HEK293 (cell line): ENCODE measurements at regions not wholly inside any gene's neighbourhood (a gene's known extent, or its start where the extent isn't known, plus 50 kb on each side); places are given as distances from the start of the nearest gene placed in this dataset.

Experiments used
- CTCF ChIA-PET: fragments of 350-600 bp; formaldehyde crosslinking; extraction: SDS; loops from one replicate; lab custom pipeline; 2021; ENCODE audit warnings: antibody characterized with exemption; lab: Yijun Ruan, JAX
- POLR2A ChIA-PET: fragments of 300-600 bp; formaldehyde crosslinking; extraction: SDS; loops from one replicate; lab custom pipeline; 2020; ENCODE audit warnings: antibody characterized with exemption, inconsistent platforms; lab: Yijun Ruan, JAX
- H3K27ac ChIP-seq: fragments of 200-500 bp; sonication (Bioruptor generic); 2 replicates; pipeline ENCODE4 v1.5.1; 2014; ENCODE audit warnings: low read depth, low read length, control low read depth, inconsistent platforms; ENCODE audit errors: extremely low read depth
- H3K36me3 ChIP-seq, 2 experiments: fragments of 200-500 bp in 1 of 2; sonication (Bioruptor generic) in 1 of 2; 1 replicate in 1 of 2; 2 replicates in 1 of 2; pipeline ENCODE4 v1.5.1; 2014 to 2017; ENCODE audit warnings: inconsistent platforms in 2 of 2, low read length in 2 of 2; ENCODE audit not compliant: control insufficient read depth in 2 of 2, insufficient read depth in 1 of 2
- H3K4me1 ChIP-seq: fragments of 200-500 bp; sonication (Bioruptor generic); 2 replicates; pipeline ENCODE4 v1.5.1; 2014; ENCODE audit warnings: mild to moderate bottlenecking, low read length, inconsistent platforms; ENCODE audit not compliant: control insufficient read depth, insufficient read depth
- H3K4me3 ChIP-seq: 2 replicates; pipeline ENCODE4 v1.5.1; 2011; ENCODE audit warnings: low read depth, mild to moderate bottlenecking, control low read depth, low read length, moderate library complexity
- H3K9me3 ChIP-seq: fragments of 200-500 bp; sonication (Bioruptor generic); 2 replicates; pipeline ENCODE4 v1.5.1; 2014; ENCODE audit warnings: low read depth, low read length, inconsistent platforms; ENCODE audit not compliant: control insufficient read depth, insufficient read depth
- GLI4 ChIP-seq: fragments of 450-650 bp; formaldehyde crosslinking; IDR thresholded peaks from 2 replicates; pipeline ENCODE4 v1.5.1; 2016; ENCODE audit warnings: missing biosample characterization, missing genetic modification characterization
- MZF1 ChIP-seq: fragments of 450-650 bp; formaldehyde crosslinking; IDR thresholded peaks from 2 replicates; pipeline ENCODE4 v1.5.1; 2017; ENCODE audit warnings: missing biosample characterization, missing genetic modification characterization, borderline replicate concordance
- ZFP3 ChIP-seq: fragments of 450-650 bp; formaldehyde crosslinking; IDR thresholded peaks from 2 replicates; pipeline ENCODE4 v1.5.1; 2016; ENCODE audit warnings: low read depth, missing biosample characterization, missing genetic modification characterization
- ZFP69B ChIP-seq: fragments of 450-650 bp; formaldehyde crosslinking; IDR thresholded peaks from 2 replicates; pipeline ENCODE4 v1.5.1; 2016; ENCODE audit warnings: missing biosample characterization, missing genetic modification characterization
- ZNF140 ChIP-seq: fragments of 450-650 bp; formaldehyde crosslinking; IDR thresholded peaks from 2 replicates; pipeline ENCODE4 v1.5.1; 2016; ENCODE audit warnings: missing biosample characterization, missing genetic modification characterization
- ZNF146 ChIP-seq: fragments of 450-650 bp; formaldehyde crosslinking; IDR thresholded peaks from 2 replicates; pipeline ENCODE4 v1.5.1; 2016; ENCODE audit warnings: missing biosample characterization, missing genetic modification characterization
- ZNF211 ChIP-seq: fragments of 450-650 bp; formaldehyde crosslinking; IDR thresholded peaks from 2 replicates; pipeline ENCODE4 v1.5.1; 2016; ENCODE audit warnings: low read depth, missing biosample characterization, missing genetic modification characterization
- ZNF302 ChIP-seq: fragments of 450-650 bp; formaldehyde crosslinking; IDR thresholded peaks from 2 replicates; pipeline ENCODE4 v1.5.1; 2016; ENCODE audit warnings: missing biosample characterization, missing genetic modification characterization, low read depth
- ZNF561 ChIP-seq: fragments of 450-650 bp; IDR thresholded peaks from 2 replicates; pipeline ENCODE4 v1.5.1; 2018; ENCODE audit warnings: missing biosample characterization, missing genetic modification characterization, borderline replicate concordance
- ZNF707 ChIP-seq: fragments of 450-650 bp; formaldehyde crosslinking; IDR thresholded peaks from 2 replicates; pipeline ENCODE4 v1.5.1; 2016; ENCODE audit warnings: missing biosample characterization, missing genetic modification characterization
- ZNF76 ChIP-seq: fragments of 450-650 bp; formaldehyde crosslinking; IDR thresholded peaks from 2 replicates; pipeline ENCODE4; 2016; ENCODE audit warnings: low read depth, missing biosample characterization, missing genetic modification characterization, borderline replicate concordance
- TF ChIP-seq, protein P1 (sequence below): fragments of 450-650 bp; formaldehyde crosslinking; IDR thresholded peaks from 2 replicates; pipeline ENCODE4 v1.5.1; 2016; ENCODE audit warnings: missing biosample characterization, missing genetic modification characterization, borderline replicate concordance
- TF ChIP-seq, protein P2 (sequence below): fragments of 450-650 bp; formaldehyde crosslinking; IDR thresholded peaks from 2 replicates; pipeline ENCODE4 v1.5.1; 2016; ENCODE audit warnings: missing biosample characterization, missing genetic modification characterization
- TF ChIP-seq, protein P3 (sequence below): fragments of 450-650 bp; formaldehyde crosslinking; IDR thresholded peaks from 2 replicates; pipeline ENCODE4 v1.5.1; 2017; ENCODE audit warnings: missing biosample characterization, missing genetic modification characterization
- TF ChIP-seq, protein P4 (sequence below): fragments of 450-650 bp; formaldehyde crosslinking; IDR thresholded peaks from 2 replicates; pipeline ENCODE4 v1.5.1; 2016; ENCODE audit warnings: missing biosample characterization, missing genetic modification characterization
- TF ChIP-seq, protein P5 (sequence below): fragments of 450-650 bp; formaldehyde crosslinking; IDR thresholded peaks from 2 replicates; pipeline ENCODE4 v1.5.1; 2016; ENCODE audit warnings: missing biosample characterization, missing genetic modification characterization
- TF ChIP-seq, protein P6 (sequence below): fragments of 450-650 bp; IDR thresholded peaks from 2 replicates; pipeline ENCODE4 v1.5.1; 2018; ENCODE audit warnings: missing biosample characterization, mild to moderate bottlenecking, missing genetic modification characterization
- TF ChIP-seq, protein P7 (sequence below): fragments of 450-650 bp; formaldehyde crosslinking; IDR thresholded peaks from 2 replicates; pipeline ENCODE4 v1.5.1; 2016; ENCODE audit warnings: missing biosample characterization, missing genetic modification characterization
- TF ChIP-seq, protein P8 (sequence below): fragments of 450-650 bp; formaldehyde crosslinking; IDR thresholded peaks from 2 replicates; pipeline ENCODE4 v1.5.1; 2016; ENCODE audit warnings: missing biosample characterization, missing genetic modification characterization
- TF ChIP-seq, protein P9 (sequence below): fragments of 450-650 bp; formaldehyde crosslinking; IDR thresholded peaks from 2 replicates; pipeline ENCODE4 v1.5.1; 2017; ENCODE audit warnings: missing biosample characterization, missing genetic modification characterization

DNA sequence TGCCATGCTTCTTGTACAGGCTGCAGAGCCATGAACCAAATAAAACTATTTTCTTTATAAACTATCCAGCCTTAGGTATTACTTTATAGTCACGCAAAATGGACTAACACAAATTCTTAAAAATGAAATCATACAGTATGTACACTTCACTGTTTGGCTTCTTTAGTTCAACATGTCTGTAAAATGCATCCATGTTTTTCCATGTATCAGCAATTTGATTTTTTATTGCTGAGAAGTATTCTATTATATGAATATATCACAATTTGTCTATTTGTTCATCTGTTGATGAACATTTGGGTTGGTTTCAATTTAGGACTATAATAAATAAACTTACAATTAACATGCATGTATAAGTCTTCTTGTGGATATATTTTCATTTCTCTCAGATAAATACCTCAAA, 182.1 kb downstream of the SCG2 start (continued):
- TF ChIP-seq, protein P1, sequence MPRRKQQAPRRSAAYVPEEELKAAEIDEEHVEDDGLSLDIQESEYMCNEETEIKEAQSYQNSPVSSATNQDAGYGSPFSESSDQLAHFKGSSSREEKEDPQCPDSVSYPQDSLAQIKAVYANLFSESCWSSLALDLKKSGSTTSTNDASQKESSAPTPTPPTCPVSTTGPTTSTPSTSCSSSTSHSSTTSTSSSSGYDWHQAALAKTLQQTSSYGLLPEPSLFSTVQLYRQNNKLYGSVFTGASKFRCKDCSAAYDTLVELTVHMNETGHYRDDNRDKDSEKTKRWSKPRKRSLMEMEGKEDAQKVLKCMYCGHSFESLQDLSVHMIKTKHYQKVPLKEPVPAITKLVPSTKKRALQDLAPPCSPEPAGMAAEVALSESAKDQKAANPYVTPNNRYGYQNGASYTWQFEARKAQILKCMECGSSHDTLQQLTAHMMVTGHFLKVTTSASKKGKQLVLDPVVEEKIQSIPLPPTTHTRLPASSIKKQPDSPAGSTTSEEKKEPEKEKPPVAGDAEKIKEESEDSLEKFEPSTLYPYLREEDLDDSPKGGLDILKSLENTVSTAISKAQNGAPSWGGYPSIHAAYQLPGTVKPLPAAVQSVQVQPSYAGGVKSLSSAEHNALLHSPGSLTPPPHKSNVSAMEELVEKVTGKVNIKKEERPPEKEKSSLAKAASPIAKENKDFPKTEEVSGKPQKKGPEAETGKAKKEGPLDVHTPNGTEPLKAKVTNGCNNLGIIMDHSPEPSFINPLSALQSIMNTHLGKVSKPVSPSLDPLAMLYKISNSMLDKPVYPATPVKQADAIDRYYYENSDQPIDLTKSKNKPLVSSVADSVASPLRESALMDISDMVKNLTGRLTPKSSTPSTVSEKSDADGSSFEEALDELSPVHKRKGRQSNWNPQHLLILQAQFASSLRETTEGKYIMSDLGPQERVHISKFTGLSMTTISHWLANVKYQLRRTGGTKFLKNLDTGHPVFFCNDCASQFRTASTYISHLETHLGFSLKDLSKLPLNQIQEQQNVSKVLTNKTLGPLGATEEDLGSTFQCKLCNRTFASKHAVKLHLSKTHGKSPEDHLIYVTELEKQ: no peak

DNA sequence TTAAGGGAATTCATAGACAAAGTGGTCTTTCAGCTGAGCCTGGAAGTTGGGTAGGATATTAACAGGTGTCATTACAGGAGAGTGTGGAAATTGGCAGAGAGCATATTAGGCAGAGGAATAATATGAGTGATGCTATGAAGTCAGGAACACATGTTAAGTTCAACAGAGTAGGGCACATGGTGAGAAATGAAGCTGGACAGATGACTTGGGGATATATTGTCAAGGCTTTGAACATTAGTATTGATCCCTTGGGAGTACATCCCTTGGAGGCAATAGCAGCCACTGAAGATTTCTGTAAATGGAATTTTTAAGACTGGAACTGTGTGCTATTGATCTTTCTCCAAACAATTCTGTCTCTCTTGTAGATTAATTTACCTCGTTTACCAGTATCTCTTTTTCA, 170.7 kb downstream of the SCG2 start:
- no peak for TF ChIP-seq ZNF140 (tag by site-specific recombination)
- TF ChIP-seq ZNF302: no peak
- no peak for TF ChIP-seq ZNF707 (tag by site-specific recombination)
- TF ChIP-seq MZF1 (tag by site-specific recombination): no peak
- TF ChIP-seq, protein P2, sequence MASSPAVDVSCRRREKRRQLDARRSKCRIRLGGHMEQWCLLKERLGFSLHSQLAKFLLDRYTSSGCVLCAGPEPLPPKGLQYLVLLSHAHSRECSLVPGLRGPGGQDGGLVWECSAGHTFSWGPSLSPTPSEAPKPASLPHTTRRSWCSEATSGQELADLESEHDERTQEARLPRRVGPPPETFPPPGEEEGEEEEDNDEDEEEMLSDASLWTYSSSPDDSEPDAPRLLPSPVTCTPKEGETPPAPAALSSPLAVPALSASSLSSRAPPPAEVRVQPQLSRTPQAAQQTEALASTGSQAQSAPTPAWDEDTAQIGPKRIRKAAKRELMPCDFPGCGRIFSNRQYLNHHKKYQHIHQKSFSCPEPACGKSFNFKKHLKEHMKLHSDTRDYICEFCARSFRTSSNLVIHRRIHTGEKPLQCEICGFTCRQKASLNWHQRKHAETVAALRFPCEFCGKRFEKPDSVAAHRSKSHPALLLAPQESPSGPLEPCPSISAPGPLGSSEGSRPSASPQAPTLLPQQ (tag by site-specific recombination): no peak
- TF ChIP-seq, protein P3, sequence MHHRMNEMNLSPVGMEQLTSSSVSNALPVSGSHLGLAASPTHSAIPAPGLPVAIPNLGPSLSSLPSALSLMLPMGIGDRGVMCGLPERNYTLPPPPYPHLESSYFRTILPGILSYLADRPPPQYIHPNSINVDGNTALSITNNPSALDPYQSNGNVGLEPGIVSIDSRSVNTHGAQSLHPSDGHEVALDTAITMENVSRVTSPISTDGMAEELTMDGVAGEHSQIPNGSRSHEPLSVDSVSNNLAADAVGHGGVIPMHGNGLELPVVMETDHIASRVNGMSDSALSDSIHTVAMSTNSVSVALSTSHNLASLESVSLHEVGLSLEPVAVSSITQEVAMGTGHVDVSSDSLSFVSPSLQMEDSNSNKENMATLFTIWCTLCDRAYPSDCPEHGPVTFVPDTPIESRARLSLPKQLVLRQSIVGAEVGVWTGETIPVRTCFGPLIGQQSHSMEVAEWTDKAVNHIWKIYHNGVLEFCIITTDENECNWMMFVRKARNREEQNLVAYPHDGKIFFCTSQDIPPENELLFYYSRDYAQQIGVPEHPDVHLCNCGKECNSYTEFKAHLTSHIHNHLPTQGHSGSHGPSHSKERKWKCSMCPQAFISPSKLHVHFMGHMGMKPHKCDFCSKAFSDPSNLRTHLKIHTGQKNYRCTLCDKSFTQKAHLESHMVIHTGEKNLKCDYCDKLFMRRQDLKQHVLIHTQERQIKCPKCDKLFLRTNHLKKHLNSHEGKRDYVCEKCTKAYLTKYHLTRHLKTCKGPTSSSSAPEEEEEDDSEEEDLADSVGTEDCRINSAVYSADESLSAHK (tag by site-specific recombination): no peak
- TF ChIP-seq, protein P4, sequence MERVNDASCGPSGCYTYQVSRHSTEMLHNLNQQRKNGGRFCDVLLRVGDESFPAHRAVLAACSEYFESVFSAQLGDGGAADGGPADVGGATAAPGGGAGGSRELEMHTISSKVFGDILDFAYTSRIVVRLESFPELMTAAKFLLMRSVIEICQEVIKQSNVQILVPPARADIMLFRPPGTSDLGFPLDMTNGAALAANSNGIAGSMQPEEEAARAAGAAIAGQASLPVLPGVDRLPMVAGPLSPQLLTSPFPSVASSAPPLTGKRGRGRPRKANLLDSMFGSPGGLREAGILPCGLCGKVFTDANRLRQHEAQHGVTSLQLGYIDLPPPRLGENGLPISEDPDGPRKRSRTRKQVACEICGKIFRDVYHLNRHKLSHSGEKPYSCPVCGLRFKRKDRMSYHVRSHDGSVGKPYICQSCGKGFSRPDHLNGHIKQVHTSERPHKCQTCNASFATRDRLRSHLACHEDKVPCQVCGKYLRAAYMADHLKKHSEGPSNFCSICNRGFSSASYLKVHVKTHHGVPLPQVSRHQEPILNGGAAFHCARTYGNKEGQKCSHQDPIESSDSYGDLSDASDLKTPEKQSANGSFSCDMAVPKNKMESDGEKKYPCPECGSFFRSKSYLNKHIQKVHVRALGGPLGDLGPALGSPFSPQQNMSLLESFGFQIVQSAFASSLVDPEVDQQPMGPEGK: no peak
- TF ChIP-seq, protein P5, sequence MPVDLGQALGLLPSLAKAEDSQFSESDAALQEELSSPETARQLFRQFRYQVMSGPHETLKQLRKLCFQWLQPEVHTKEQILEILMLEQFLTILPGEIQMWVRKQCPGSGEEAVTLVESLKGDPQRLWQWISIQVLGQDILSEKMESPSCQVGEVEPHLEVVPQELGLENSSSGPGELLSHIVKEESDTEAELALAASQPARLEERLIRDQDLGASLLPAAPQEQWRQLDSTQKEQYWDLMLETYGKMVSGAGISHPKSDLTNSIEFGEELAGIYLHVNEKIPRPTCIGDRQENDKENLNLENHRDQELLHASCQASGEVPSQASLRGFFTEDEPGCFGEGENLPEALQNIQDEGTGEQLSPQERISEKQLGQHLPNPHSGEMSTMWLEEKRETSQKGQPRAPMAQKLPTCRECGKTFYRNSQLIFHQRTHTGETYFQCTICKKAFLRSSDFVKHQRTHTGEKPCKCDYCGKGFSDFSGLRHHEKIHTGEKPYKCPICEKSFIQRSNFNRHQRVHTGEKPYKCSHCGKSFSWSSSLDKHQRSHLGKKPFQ (tag by site-specific recombination): no peak
- no peak for TF ChIP-seq ZNF211
- no peak for TF ChIP-seq ZNF146 (tag by site-specific recombination)
- TF ChIP-seq, protein P6, sequence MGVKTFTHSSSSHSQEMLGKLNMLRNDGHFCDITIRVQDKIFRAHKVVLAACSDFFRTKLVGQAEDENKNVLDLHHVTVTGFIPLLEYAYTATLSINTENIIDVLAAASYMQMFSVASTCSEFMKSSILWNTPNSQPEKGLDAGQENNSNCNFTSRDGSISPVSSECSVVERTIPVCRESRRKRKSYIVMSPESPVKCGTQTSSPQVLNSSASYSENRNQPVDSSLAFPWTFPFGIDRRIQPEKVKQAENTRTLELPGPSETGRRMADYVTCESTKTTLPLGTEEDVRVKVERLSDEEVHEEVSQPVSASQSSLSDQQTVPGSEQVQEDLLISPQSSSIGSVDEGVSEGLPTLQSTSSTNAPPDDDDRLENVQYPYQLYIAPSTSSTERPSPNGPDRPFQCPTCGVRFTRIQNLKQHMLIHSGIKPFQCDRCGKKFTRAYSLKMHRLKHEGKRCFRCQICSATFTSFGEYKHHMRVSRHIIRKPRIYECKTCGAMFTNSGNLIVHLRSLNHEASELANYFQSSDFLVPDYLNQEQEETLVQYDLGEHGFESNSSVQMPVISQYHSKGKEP (tag by site-specific recombination): no peak
- no peak for TF ChIP-seq ZNF561 (tag by site-specific recombination)
- TF ChIP-seq GLI4: no peak
- no peak for TF ChIP-seq ZFP69B (tag by site-specific recombination)
- TF ChIP-seq, protein P7, sequence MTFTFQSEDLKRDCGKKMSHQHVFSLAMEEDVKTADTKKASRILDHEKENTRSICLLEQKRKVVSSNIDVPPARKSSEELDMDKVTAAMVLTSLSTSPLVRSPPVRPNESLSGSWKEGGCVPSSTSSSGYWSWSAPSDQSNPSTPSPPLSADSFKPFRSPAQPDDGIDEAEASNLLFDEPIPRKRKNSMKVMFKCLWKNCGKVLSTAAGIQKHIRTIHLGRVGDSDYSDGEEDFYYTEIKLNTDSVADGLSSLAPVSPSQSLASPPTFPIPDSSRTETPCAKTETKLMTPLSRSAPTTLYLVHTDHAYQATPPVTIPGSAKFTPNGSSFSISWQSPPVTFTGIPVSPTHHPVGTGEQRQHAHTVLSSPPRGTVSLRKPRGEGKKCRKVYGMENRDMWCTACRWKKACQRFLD (tag by site-specific recombination): no peak
- TF ChIP-seq ZNF76 (tag by site-specific recombination): no peak
- TF ChIP-seq ZFP3 (tag by site-specific recombination): no peak
- TF ChIP-seq, protein P8, sequence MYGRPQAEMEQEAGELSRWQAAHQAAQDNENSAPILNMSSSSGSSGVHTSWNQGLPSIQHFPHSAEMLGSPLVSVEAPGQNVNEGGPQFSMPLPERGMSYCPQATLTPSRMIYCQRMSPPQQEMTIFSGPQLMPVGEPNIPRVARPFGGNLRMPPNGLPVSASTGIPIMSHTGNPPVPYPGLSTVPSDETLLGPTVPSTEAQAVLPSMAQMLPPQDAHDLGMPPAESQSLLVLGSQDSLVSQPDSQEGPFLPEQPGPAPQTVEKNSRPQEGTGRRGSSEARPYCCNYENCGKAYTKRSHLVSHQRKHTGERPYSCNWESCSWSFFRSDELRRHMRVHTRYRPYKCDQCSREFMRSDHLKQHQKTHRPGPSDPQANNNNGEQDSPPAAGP (tag by site-specific recombination): no peak
- TF ChIP-seq, protein P9, sequence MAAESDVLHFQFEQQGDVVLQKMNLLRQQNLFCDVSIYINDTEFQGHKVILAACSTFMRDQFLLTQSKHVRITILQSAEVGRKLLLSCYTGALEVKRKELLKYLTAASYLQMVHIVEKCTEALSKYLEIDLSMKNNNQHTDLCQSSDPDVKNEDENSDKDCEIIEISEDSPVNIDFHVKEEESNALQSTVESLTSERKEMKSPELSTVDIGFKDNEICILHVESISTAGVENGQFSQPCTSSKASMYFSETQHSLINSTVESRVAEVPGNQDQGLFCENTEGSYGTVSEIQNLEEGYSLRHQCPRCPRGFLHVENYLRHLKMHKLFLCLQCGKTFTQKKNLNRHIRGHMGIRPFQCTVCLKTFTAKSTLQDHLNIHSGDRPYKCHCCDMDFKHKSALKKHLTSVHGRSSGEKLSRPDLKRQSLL (tag by site-specific recombination): no peak

More for the DNA sequence above, 170.7 kb downstream of the SCG2 start:
- H3K9me3 ChIP-seq: no peaks in the 10 kb centered on the region
- no peak overlapping the region for H3K4me3 ChIP-seq
- no peak overlapping the region for H3K27ac ChIP-seq
- no peaks in the 10 kb centered on the region for H3K36me3 ChIP-seq
- H3K4me1 ChIP-seq: no peaks in the 10 kb centered on the region
- ChIA-PET POLR2A (no interaction called here), CTCF (interaction anchor here (0.7 kb wide), 2 partner anchors 23 to 378 kb away, joined by 3 read pairs; no protein-coding TSS in a partner anchor)
